ENCODE measurements at regions not wholly inside any gene's neighbourhood (a gene's known extent, or its start where the extent isn't known, plus 50 kb on each side); places are given as distances from the start of the nearest gene placed in this dataset.

DNA sequence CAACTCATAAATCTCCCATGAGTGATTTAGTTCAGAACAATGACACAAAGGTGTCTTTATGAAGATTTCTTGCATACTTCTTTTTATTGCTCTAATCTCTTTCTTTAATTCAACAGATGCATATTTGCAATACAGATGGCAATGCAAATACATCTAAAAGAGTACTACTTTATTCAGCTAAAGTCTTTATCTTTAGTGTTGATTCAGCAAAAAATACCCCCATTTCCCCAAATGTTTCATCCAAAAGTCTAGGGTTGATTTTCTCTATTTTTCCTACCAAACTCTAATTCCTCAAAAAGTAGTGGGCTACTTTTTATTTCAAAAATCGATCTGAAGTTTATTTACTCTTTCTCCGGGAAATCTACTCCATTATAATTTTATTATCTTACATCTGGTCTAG, 1055.2 kb downstream of the STIM2 start:
- no peaks in the 10 kb centered on the region for H3K36me3 Mint-ChIP-seq (ENCODE audit: insufficient read depth)
- no peak for DNase-seq
- no peak overlapping the region for H3K4me3 Mint-ChIP-seq
- no peak for ATAC-seq
- peaks cover 9% of the 10 kb centered on the region for H3K9me3 Mint-ChIP-seq
- no peaks in the 10 kb centered on the region for H3K4me1 Mint-ChIP-seq (ENCODE audit: low read depth)
- H3K27me3 Mint-ChIP-seq (ENCODE audit: low read depth) = no peaks in the 10 kb centered on the region

DNA sequence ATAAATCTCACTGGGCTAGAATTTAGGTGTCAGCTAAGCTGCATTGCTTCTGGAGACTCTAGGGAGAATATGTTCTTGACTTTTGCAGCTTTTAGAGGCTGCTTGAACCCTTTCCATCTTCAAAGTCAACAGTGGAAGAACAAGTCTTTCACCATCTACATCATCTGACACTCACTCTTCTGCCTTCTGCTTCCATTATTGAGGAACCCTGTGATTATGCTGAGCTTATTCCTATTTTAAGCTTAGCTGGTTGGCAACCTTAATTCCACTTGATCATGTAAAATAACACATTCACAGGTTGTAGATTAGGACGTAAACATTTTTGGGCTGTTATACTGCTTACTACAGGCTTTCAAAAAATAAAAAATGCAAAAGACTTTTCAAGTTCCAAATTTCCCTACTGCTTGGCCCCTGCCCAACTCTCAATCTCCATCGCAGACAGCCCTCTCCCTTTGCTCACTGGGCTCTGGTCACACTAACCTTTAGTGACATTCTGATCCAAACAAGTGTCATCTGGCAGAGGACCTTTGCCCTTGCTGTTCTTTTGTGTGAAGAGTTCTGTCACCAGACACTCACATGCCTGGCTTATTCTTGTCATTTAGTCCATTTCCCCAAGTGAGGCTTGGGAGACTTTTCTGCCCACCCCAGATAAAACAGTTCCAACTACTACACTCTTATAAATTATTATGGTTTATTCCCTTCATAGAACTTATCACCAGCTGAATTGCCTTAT, 1056.0 kb downstream of the STIM2 start:
- DNase-seq = no peak
- no peak for ATAC-seq
- no peaks in the 10 kb centered on the region for H3K36me3 Mint-ChIP-seq (ENCODE audit: insufficient read depth)
- no peak overlapping the region for H3K4me3 Mint-ChIP-seq
- no peaks in the 10 kb centered on the region for H3K4me1 Mint-ChIP-seq (ENCODE audit: low read depth)
- H3K27me3 Mint-ChIP-seq (ENCODE audit: low read depth) = no peaks in the 10 kb centered on the region
- peaks cover 11% of the 10 kb centered on the region for H3K9me3 Mint-ChIP-seq

DNA sequence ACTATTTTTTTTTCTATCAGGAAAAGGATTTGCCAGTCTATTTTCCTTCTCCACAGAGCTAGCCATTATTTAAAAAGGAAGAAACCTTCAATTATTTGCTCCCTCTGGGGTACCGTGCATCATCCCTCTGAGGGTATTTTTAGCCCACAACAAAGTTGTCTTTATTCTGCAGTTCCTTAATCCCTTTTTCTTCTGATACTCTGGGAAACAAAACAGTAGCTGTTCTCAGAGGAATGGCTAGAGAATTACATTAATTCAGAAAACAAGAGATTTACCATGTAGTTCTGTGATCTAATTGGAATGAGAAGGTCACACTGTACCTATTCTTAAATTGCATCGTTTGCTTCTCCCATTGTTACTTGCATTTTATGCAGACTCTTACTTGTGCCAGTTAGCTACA, 1056.7 kb downstream of the STIM2 start:
- no peaks in the 10 kb centered on the region for H3K4me1 Mint-ChIP-seq (ENCODE audit: low read depth)
- H3K36me3 Mint-ChIP-seq (ENCODE audit: insufficient read depth) = no peaks in the 10 kb centered on the region
- H3K4me3 Mint-ChIP-seq = no peak overlapping the region
- H3K27me3 Mint-ChIP-seq (ENCODE audit: low read depth) = no peaks in the 10 kb centered on the region
- H3K9me3 Mint-ChIP-seq = peaks cover 11% of the 10 kb centered on the region
- no peak for ATAC-seq
- DNase-seq = no peak

DNA sequence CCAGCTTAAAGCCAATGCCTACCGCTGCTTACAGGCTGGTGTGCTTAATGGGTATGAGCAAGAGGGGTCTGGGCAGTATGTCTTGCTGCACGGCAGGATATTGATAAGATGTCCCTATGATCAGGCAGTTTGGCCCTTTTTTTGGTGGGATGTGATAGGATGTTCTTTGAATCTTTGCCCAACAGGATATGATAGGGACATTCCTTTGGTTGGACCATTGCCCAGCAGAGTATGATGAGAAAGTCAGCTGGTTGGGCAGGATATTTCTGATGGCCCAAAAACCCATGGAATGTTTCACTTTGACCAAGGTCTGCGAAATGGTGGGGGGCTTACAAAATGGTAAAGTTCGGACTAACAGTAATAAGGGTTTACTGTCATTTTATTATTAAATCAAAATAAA, 1060.6 kb downstream of the STIM2 start:
- DNase-seq = no peak
- no peaks in the 10 kb centered on the region for H3K4me1 Mint-ChIP-seq (ENCODE audit: low read depth)
- H3K27me3 Mint-ChIP-seq (ENCODE audit: low read depth) = no peaks in the 10 kb centered on the region
- no peaks in the 10 kb centered on the region for H3K36me3 Mint-ChIP-seq (ENCODE audit: insufficient read depth)
- H3K9me3 Mint-ChIP-seq = peaks cover 4% of the 10 kb centered on the region
- H3K4me3 Mint-ChIP-seq = no peak overlapping the region
- no peak for ATAC-seq

DNA sequence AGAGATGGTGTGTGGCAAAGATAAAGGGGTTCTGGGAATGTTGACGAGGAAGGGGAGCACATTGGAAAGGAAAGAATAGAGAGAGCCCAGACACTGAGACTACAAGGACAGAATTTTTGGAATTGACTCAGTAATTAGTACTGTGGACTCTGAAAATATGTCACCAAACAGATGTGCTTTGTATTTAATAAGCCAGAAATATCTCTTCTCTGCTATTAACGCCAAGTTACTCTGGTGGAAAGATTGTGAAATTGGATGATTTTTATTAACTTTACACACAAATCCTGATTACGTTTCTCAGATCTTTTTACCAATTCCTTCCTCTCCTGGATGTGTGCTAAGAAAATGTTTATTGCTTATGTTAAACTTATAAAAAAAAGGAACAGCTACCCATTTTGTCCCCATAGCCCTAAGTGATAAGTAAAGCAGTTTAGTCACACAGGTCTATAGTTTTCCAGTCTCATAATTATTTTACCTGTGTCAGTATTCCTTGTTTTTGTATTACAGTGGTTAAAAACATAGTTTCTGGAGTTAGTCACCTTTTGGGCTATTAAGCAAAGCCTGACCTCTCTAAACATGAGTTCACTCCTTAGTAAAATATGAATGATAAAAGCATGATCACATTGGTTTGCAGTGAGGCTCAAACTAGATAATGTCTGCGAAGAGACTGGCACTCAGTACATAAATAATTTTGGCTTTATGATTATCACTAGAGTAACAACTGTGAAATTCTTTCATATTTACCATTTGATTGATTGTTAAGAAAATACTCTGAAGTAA, 1068.3 kb downstream of the STIM2 start:
- ATAC-seq = no peak
- no peak overlapping the region for H3K4me3 Mint-ChIP-seq
- DNase-seq = no peak
- H3K9me3 Mint-ChIP-seq = peaks cover 3% of the 10 kb centered on the region
- H3K4me1 Mint-ChIP-seq (ENCODE audit: low read depth) = no peaks in the 10 kb centered on the region
- no peaks in the 10 kb centered on the region for H3K27me3 Mint-ChIP-seq (ENCODE audit: low read depth)
- no peaks in the 10 kb centered on the region for H3K36me3 Mint-ChIP-seq (ENCODE audit: insufficient read depth)

DNA sequence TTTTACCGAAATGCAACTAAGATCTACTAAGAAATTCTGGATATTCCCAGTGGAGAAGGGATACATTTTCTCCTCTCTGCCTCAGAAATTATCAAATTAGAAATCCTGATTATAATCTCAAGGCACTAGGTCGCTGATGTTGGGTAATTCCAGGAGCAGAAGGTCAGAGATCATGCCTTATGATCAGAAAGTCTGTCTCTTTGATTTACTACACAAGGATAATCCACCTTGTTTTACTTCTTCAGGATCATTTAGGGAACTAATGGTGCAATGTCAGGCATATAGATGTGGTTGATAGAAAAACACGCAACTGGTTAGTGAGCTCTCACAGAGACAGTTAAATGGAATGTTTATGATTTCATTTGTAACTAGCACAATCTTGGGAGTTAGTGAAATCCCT, 1069.7 kb downstream of the STIM2 start:
- DNase-seq (no peak), ATAC-seq (no peak)
- Mint-ChIP-seq H3K36me3 (ENCODE audit: insufficient read depth) (no peaks in the 10 kb centered on the region), H3K4me1 (ENCODE audit: low read depth) (no peaks in the 10 kb centered on the region), H3K4me3 (no peak overlapping the region), H3K27me3 (ENCODE audit: low read depth) (no peaks in the 10 kb centered on the region), H3K9me3 (peaks cover 3% of the 10 kb centered on the region)

DNA sequence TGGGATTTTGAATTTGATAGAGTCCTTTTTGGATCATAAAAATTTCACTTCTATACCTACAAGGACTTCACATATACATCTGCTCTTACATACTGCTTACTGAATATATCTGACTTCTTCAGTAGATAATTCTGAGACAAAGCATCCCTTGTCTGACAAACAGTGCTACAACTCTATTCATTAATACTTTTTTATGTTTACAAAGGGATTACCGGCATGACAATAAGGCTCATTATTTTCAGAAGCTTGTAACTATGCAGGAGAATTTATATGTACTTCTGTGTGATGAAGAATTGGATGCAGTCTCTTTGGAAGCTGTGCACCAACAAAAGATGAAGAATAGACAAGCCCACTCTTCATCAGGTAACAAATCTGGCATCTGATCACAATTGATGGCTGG, 1070.3 kb downstream of the STIM2 start:
- Mint-ChIP-seq H3K9me3 (peaks cover 6% of the 10 kb centered on the region), H3K36me3 (ENCODE audit: insufficient read depth) (no peaks in the 10 kb centered on the region), H3K27me3 (ENCODE audit: low read depth) (no peaks in the 10 kb centered on the region), H3K4me3 (no peak overlapping the region), H3K4me1 (ENCODE audit: low read depth) (no peaks in the 10 kb centered on the region)
- ATAC-seq (no peak), DNase-seq (no peak)

DNA sequence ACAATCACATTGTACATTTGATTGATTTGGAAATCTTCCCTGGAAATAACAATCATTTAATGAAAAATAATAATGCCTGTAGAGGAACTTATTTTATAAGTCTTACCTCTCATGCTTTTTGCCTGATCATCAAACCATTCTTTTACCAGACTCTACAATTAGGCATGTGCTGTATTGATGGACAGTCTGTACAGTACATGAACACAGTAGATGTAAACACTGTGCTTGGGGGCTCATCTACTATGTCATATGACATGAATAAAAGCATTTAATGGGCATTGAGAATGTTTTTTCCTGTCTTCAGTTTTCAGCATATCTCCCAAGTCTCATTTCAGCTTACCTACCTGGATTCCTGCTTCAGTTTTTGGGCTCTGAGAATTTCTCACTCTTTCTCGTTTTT, 1070.9 kb downstream of the STIM2 start:
- DNase-seq (no peak), ATAC-seq (no peak)
- H3K9me3 Mint-ChIP-seq = peaks cover 5% of the 10 kb centered on the region
- no peaks in the 10 kb centered on the region for H3K4me1 Mint-ChIP-seq (ENCODE audit: low read depth)
- H3K36me3 Mint-ChIP-seq (ENCODE audit: insufficient read depth) = no peaks in the 10 kb centered on the region
- no peak overlapping the region for H3K4me3 Mint-ChIP-seq
- H3K27me3 Mint-ChIP-seq (ENCODE audit: low read depth) = no peaks in the 10 kb centered on the region

DNA sequence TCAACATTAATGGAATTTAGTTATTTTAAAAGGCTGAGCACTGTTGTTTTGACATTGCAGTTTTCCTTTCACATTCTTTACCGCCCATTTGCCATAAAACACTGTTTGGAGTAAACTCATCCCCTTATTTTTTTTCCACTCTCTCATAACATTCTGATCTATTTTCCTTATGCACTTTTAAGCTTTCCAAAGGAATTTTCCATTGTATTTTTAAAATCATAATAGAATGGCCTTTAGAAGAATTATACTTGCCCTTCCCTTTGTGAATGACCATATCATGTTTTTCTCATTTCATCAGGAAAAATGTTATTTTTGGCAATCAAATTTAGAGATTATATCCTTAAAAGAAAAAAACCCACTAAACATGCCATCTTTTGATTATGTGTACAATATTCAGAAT, 1074.2 kb downstream of the STIM2 start:
- H3K27me3 Mint-ChIP-seq (ENCODE audit: low read depth) = no peaks in the 10 kb centered on the region
- no peak for ATAC-seq

DNA sequence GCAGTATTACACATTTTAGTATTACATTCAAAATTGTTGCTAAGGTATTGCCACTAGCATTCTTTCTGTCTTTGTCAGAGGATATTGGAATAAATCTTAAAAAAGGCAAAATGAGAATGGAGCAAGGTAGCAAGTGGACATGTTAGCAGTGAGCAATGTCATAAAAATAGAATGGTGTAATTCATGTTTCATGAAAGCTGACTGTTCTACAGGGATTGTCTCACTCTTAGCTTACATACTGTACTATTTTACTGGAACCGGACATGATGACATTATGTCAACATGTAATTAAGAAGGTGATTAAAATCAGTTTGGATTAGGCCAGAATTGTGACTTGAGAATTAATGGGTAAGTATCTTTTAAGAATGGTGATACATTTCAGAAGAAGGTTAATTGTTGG, 1086.2 kb downstream of the STIM2 start:
- ATAC-seq (no peak), DNase-seq (no peak)
- Mint-ChIP-seq H3K36me3 (ENCODE audit: insufficient read depth) (no peaks in the 10 kb centered on the region), H3K4me1 (ENCODE audit: low read depth) (no peaks in the 10 kb centered on the region), H3K9me3 (peaks cover 5% of the 10 kb centered on the region), H3K4me3 (no peak overlapping the region), H3K27me3 (ENCODE audit: low read depth) (no peaks in the 10 kb centered on the region)

More for the DNA sequence above, 1074.2 kb downstream of the STIM2 start:
- Mint-ChIP-seq H3K4me3 (no peak overlapping the region), H3K4me1 (ENCODE audit: low read depth) (no peaks in the 10 kb centered on the region), H3K9me3 (peaks cover 3% of the 10 kb centered on the region), H3K36me3 (ENCODE audit: insufficient read depth) (no peaks in the 10 kb centered on the region)
- DNase-seq = no peak

DNA sequence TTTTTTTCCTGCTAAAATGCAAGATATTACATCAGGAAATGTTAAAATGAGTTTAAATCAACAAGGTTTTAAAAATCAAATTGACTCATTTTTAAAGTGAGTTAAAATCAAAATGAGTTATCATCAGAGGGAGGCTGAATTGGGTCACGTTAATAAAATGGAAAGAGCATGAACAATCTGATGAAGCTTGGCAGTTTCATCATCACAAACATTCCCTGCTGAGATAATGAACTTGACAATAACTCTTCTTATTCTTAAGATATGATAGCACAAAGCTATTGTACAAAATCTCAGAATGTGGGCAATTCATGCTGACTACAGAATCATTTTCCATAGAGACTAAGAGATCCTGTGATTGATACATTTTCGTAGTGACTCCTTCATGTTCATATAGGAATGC, 1086.7 kb downstream of the STIM2 start:
- Mint-ChIP-seq H3K4me1 (ENCODE audit: low read depth) (no peaks in the 10 kb centered on the region), H3K9me3 (peaks cover 5% of the 10 kb centered on the region), H3K36me3 (ENCODE audit: insufficient read depth) (no peaks in the 10 kb centered on the region), H3K27me3 (ENCODE audit: low read depth) (no peaks in the 10 kb centered on the region), H3K4me3 (no peak overlapping the region)
- ATAC-seq (no peak), DNase-seq (no peak)

DNA sequence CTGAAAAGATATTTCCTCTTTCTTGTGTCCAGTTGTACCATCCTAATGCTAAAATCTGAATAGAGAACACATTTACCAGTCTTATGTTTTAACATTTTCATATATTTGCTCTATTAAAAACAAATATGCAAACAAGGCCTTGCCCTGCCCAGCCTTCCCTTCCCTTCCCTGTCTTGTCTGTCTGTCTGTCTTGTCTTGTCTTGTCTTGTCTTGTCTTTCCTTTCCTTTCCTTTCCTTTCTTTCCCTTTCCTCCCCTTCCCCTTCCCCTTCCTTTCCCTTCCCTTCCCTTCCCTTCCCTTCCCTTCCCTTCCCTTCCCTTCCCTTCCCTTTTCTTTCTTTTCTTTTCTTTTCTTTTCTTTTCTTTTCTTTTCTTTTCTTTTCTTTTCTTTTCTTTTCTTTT, 1103.5 kb downstream of the STIM2 start:
- Mint-ChIP-seq H3K4me1 (ENCODE audit: low read depth) (no peaks in the 10 kb centered on the region), H3K4me3 (no peak overlapping the region), H3K36me3 (ENCODE audit: insufficient read depth) (no peaks in the 10 kb centered on the region), H3K9me3 (peaks cover 12% of the 10 kb centered on the region), H3K27me3 (ENCODE audit: low read depth) (no peaks in the 10 kb centered on the region)
- ATAC-seq (no peak), DNase-seq (no peak)

DNA sequence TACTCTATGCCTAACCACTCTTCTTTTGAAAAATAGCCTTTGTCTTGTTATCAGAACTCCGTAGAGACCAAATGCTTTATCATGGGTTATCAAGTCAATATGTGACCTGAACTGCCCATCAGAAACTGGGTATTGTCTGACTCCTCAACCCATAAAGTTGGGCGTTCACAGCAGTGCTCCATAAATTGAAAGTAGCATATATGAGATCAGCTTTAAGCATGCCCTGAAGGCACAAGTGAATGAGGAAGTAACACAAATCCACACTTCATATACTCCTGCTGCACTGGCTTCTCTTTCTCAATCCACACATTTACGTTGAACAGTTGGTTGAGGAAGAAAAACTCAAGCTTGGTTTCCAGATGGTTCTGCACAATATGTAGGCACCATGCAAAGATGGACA, 1106.0 kb downstream of the STIM2 start:
- ATAC-seq (no peak), DNase-seq (no peak)
- Mint-ChIP-seq H3K4me3 (no peak overlapping the region), H3K27me3 (ENCODE audit: low read depth) (no peaks in the 10 kb centered on the region), H3K36me3 (ENCODE audit: insufficient read depth) (no peaks in the 10 kb centered on the region), H3K4me1 (ENCODE audit: low read depth) (no peaks in the 10 kb centered on the region), H3K9me3 (peaks cover 8% of the 10 kb centered on the region)

DNA sequence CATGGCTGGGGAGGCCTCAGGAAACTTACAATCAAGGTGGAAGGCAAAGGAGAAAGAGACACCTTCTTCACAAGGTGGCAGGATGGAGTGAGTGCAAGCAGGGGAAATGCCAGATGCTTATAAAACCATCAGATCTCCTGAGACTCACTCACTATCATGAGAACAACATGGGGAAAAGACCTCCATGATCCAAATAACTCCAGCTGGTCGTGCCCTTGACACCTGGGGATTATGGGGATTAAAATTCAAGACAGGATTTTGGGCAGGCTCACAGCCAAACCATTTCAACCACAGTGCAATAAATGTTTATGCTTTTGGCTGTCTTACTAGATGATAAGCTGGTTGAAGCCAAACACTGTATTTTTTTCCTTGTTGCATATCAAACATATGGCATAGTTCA, 1112.4 kb downstream of the STIM2 start:
- no peak for DNase-seq
- no peaks in the 10 kb centered on the region for H3K4me1 Mint-ChIP-seq (ENCODE audit: low read depth)
- no peaks in the 10 kb centered on the region for H3K36me3 Mint-ChIP-seq (ENCODE audit: insufficient read depth)
- no peak overlapping the region for H3K4me3 Mint-ChIP-seq
- ATAC-seq = no peak
- H3K9me3 Mint-ChIP-seq = peaks cover 17% of the 10 kb centered on the region
- H3K27me3 Mint-ChIP-seq (ENCODE audit: low read depth) = no peaks in the 10 kb centered on the region

DNA sequence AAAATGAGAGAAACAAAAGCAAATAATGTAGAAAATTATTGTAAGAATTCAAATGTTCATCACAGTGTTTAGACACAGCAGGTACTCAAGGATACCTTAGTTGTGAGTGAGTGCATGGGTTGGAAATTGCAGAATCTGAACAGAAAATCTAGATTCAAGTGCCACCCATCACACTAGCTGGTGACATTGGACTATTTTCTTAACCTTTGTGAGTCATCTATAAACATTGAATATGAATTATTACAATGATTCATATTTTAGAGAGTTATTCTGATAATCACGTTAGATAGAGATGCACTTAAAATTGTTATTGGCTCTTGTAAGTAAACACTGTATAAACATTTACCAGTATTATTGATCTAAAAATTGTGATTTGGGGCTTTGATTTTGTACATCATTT, 1113.1 kb downstream of the STIM2 start:
- DNase-seq = no peak

More for the DNA sequence above, 1113.1 kb downstream of the STIM2 start:
- no peak for ATAC-seq
- H3K36me3 Mint-ChIP-seq (ENCODE audit: insufficient read depth) = no peaks in the 10 kb centered on the region
- peaks cover 16% of the 10 kb centered on the region for H3K9me3 Mint-ChIP-seq
- no peaks in the 10 kb centered on the region for H3K27me3 Mint-ChIP-seq (ENCODE audit: low read depth)
- no peak overlapping the region for H3K4me3 Mint-ChIP-seq
- H3K4me1 Mint-ChIP-seq (ENCODE audit: low read depth) = no peaks in the 10 kb centered on the region

Data from activated T-cell treated with anti-CD3 and anti-CD28 coated beads, Interleukin-2, amount 50 U/mL, for 4 hours (primary cell).